ENCODE measurements at regions not wholly inside any gene's neighbourhood (a gene's known extent, or its start where the extent isn't known, plus 50 kb on each side); places are given as distances from the start of the nearest gene placed in this dataset.

DNA sequence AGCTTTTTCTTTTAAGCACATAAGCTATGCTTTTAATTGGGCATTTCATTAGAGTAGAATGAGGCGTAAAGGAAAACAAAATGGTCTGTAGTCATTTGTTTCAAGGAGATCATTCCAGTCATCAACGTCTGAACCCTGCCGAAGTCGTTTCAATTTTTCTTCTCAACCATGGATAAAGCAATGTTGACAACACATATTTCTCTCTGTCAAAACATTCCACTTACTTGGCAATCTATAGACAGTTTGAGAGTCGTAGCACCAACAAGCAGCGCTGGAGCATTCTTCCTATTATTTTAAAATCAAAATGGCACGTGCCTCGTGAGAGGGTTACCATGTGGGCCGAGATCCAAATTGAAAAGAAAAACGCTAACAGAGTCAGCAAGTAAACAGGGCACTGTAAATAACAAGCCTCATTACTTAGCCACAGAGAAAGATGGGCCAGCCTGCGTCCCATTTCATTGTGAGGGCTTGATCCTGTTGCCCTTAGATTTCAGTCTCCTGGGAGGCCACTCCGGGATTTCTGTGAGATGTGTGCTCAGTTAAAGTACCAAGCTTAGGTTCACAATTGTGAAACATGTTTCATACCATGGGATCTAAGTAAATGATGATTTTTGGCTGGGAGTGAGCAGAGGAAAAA lies 422.9 kb downstream of the DTWD2 start:
- TF ChIP-seq ZNF331 (CRISPR knock-in tag; IDR thresholded peaks at IDR 0.05; ENCODE audit: low read depth) (no peak), ZNF114 (CRISPR knock-in tag; IDR thresholded peaks at IDR 0.05) (no peak), EZH2 (IDR thresholded peaks at IDR 0.05; ENCODE audit: low read depth, unreplicated experiment) (no peak), JUNB (IDR thresholded peaks at IDR 0.05; ENCODE audit: unreplicated experiment) (no peak), STAT1 (IDR thresholded peaks at IDR 0.05; ENCODE audit: unreplicated experiment) (no peak), CREB1 (CRISPR knock-in tag; IDR thresholded peaks at IDR 0.05; ENCODE audit: low read depth) (no peak), NANOG (IDR thresholded peaks at IDR 0.05; ENCODE audit: borderline replicate concordance) (no peak), POLR2AphosphoS5 (IDR thresholded peaks at IDR 0.05; ENCODE audit: low read depth) (no peak)
- TF ChIP-seq, protein P1, sequence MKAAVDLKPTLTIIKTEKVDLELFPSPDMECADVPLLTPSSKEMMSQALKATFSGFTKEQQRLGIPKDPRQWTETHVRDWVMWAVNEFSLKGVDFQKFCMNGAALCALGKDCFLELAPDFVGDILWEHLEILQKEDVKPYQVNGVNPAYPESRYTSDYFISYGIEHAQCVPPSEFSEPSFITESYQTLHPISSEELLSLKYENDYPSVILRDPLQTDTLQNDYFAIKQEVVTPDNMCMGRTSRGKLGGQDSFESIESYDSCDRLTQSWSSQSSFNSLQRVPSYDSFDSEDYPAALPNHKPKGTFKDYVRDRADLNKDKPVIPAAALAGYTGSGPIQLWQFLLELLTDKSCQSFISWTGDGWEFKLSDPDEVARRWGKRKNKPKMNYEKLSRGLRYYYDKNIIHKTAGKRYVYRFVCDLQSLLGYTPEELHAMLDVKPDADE (IDR thresholded peaks at IDR 0.05) = no peak
- TF ChIP-seq, protein P2, sequence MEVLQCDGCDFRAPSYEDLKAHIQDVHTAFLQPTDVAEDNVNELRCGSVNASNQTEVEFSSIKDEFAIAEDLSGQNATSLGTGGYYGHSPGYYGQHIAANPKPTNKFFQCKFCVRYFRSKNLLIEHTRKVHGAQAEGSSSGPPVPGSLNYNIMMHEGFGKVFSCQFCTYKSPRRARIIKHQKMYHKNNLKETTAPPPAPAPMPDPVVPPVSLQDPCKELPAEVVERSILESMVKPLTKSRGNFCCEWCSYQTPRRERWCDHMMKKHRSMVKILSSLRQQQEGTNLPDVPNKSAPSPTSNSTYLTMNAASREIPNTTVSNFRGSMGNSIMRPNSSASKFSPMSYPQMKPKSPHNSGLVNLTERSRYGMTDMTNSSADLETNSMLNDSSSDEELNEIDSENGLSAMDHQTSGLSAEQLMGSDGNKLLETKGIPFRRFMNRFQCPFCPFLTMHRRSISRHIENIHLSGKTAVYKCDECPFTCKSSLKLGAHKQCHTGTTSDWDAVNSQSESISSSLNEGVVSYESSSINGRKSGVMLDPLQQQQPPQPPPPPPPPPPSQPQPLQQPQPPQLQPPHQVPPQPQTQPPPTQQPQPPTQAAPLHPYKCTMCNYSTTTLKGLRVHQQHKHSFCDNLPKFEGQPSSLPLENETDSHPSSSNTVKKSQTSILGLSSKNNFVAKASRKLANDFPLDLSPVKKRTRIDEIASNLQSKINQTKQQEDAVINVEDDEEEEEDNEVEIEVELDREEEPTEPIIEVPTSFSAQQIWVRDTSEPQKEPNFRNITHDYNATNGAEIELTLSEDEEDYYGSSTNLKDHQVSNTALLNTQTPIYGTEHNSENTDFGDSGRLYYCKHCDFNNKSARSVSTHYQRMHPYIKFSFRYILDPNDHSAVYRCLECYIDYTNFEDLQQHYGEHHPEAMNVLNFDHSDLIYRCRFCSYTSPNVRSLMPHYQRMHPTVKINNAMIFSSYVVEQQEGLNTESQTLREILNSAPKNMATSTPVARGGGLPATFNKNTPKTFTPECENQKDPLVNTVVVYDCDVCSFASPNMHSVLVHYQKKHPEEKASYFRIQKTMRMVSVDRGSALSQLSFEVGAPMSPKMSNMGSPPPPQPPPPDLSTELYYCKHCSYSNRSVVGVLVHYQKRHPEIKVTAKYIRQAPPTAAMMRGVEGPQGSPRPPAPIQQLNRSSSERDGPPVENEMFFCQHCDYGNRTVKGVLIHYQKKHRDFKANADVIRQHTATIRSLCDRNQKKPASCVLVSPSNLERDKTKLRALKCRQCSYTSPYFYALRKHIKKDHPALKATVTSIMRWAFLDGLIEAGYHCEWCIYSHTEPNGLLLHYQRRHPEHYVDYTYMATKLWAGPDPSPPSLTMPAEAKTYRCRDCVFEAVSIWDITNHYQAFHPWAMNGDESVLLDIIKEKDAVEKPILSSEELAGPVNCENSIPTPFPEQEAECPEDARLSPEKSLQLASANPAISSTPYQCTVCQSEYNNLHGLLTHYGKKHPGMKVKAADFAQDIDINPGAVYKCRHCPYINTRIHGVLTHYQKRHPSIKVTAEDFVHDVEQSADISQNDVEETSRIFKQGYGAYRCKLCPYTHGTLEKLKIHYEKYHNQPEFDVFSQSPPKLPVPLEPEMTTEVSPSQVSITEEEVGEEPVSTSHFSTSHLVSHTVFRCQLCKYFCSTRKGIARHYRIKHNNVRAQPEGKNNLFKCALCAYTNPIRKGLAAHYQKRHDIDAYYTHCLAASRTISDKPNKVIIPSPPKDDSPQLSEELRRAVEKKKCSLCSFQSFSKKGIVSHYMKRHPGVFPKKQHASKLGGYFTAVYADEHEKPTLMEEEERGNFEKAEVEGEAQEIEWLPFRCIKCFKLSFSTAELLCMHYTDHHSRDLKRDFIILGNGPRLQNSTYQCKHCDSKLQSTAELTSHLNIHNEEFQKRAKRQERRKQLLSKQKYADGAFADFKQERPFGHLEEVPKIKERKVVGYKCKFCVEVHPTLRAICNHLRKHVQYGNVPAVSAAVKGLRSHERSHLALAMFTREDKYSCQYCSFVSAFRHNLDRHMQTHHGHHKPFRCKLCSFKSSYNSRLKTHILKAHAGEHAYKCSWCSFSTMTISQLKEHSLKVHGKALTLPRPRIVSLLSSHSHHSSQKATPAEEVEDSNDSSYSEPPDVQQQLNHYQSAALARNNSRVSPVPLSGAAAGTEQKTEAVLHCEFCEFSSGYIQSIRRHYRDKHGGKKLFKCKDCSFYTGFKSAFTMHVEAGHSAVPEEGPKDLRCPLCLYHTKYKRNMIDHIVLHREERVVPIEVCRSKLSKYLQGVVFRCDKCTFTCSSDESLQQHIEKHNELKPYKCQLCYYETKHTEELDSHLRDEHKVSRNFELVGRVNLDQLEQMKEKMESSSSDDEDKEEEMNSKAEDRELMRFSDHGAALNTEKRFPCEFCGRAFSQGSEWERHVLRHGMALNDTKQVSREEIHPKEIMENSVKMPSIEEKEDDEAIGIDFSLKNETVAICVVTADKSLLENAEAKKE (CRISPR knock-in tag; IDR thresholded peaks at IDR 0.05) = no peak
- H3K27ac ChIP-seq (ENCODE audit: low read depth) = no peak overlapping the region
- H3K9me2 ChIP-seq (ENCODE audit: insufficient read depth) = peaks cover 7% of the 10 kb centered on the region; the same call in 1 of the 2 replicates
- H3K4me1 Mint-ChIP-seq = no peaks in the 10 kb centered on the region
- no peak overlapping the region for H2AFZ ChIP-seq
- no peak overlapping the region for H3K27ac Mint-ChIP-seq
- no peaks in the 10 kb centered on the region for H3K36me3 Mint-ChIP-seq (ENCODE audit: low read depth)
- no peak overlapping the region for H3K4me3 ChIP-seq
- H3K79me2 ChIP-seq (replicated peaks; ENCODE audit: insufficient read depth) = no peaks in the 10 kb centered on the region
- no peaks in the 10 kb centered on the region for H4K20me1 ChIP-seq (replicated peaks; ENCODE audit: insufficient read depth)
- no peak overlapping the region for H3K4me2 ChIP-seq
- no peak for DNase-seq (ENCODE audit: low spot score)
- no peaks in the 10 kb centered on the region for H3K27me3 ChIP-seq (ENCODE audit: insufficient read depth)
- ATAC-seq = no peak
- peaks cover 1% of the 10 kb centered on the region for H3K27me3 Mint-ChIP-seq (ENCODE audit: insufficient read depth, low read depth, poor library complexity)
- no peaks in the 10 kb centered on the region for H3K4me1 ChIP-seq (ENCODE audit: insufficient read depth)
- H3F3A ChIP-seq (replicated peaks; ENCODE audit: low read depth) = no peaks in the 10 kb centered on the region
- no peaks in the 10 kb centered on the region for H3K36me3 ChIP-seq (ENCODE audit: insufficient read depth)
- H3K9me3 Mint-ChIP-seq = no peaks in the 10 kb centered on the region; the same call in 2 of the 3 replicates
- no peak overlapping the region for H3K4me3 Mint-ChIP-seq

Data from GM23338 (cell line).